Activated naive CD4-positive, alpha-beta T cell treated with anti-CD3 and anti-CD28 coated beads, Interleukin-2, amount 50 U/mL, for 72 hours (primary cell): ENCODE measurements at regions not wholly inside any gene's neighbourhood (a gene's known extent, or its start where the extent isn't known, plus 50 kb on each side); places are given as distances from the start of the nearest gene placed in this dataset.

ENCODE experiments used
- ATAC-seq, 2 donors: fragments of 150-1000 bp; cut with Tn5 transposase; 2 replicates each; pipeline ENCODE4 v1.10.0; 2021; ENCODE audit warnings: mild to moderate bottlenecking in 2 of 2, moderate library complexity in 2 of 2
- DNase-seq, 2 donors: peaks; one replicate each; pipeline ENCODE4 v3.0.0; 2021 to 2022; ENCODE audit warnings: low spot score in 2 of 2
- H3K27ac Mint-ChIP-seq, 2 donors: one replicate each; pipeline ENCODE4 v1.8.0; 2022; ENCODE audit warnings: mild to moderate bottlenecking in 2 of 2, mixed read lengths in 2 of 2
- H3K36me3 Mint-ChIP-seq, 2 donors: one replicate each; pipeline ENCODE4 v1.8.0; 2022; ENCODE audit warnings: mixed read lengths in 2 of 2
- H3K9me3 Mint-ChIP-seq, 2 donors: one replicate each; pipeline ENCODE4 v1.8.0; 2022; ENCODE audit warnings: mixed read lengths in 2 of 2

DNA sequence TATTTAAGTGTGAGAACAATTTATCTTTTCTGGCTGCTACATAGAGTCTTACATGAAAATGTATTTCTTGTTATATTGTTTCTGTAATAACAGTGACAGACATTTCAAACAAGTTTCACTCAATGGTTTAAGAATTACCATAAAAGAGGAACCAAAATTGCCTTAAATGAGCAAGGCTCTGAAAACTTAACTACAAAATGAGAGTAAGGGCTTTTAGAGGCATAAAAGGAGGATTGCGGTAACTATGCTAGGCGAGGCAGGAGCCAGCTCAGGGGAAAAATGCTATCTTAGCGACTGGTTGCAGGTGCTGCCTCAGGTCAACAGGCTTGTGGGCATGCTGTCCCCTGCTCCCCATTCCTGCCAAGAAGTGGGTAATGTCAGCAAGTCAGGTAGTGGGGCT lies 81.7 kb upstream of the MSI2 start:
- DNase-seq (no peak), ATAC-seq (no peak)
- Mint-ChIP-seq H3K36me3 (no peaks in the 10 kb centered on the region), H3K9me3 (no peaks in the 10 kb centered on the region), H3K27ac (no peak overlapping the region)

GRCh38 chr17:57178839-57179238 lies 77.5 kb upstream of the MSI2 start:
- peak; percentile 50 to 79 for ATAC-seq
- no peaks in the 10 kb centered on the region for H3K36me3 Mint-ChIP-seq
- no peak for DNase-seq
- no peak overlapping the region for H3K27ac Mint-ChIP-seq
- H3K9me3 Mint-ChIP-seq, result no peaks in the 10 kb centered on the region

- Mint-ChIP-seq H3K27ac (no peak overlapping the region), H3K36me3 (no peaks in the 10 kb centered on the region), H3K9me3 (no peaks in the 10 kb centered on the region)
- no peak for ATAC-seq
- DNase-seq, result no peak
Measured at GRCh38 chr17:57182621-57183020, 73.7 kb upstream of the MSI2 start.

- no peak overlapping the region for H3K27ac Mint-ChIP-seq
- ATAC-seq (no peak), DNase-seq (no peak)
- H3K36me3 Mint-ChIP-seq, result no peaks in the 10 kb centered on the region
- no peaks in the 10 kb centered on the region for H3K9me3 Mint-ChIP-seq
Measured at GRCh38 chr17:57186226-57187019, 69.9 kb upstream of the MSI2 start.

DNA sequence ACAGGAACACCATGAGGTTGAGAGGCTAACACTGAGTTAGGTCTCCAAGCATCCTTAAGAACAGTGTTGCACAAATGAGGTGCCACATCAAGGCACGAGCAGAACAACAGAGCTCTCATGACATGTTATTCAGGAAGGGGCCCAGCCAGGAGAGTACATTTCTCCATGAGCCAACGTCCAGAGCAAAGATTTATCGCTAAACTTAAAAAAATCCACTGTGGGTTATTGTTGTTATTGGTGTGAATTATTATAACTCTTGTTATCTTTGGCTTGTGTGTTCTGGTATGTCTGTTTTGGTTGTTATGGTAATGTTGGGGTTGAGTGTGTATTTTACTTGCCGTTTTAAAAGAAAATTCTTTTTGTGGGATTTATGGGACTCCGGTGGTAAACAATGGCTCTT lies 68.9 kb upstream of the MSI2 start:
- DNase-seq (no peak), ATAC-seq (no peak)
- Mint-ChIP-seq H3K27ac (no peak overlapping the region), H3K9me3 (no peaks in the 10 kb centered on the region), H3K36me3 (no peaks in the 10 kb centered on the region)

GRCh38 chr17:57195785-57196460 lies 60.4 kb upstream of the MSI2 start:
- ATAC-seq, result peak; percentile 95 to 99

DNA sequence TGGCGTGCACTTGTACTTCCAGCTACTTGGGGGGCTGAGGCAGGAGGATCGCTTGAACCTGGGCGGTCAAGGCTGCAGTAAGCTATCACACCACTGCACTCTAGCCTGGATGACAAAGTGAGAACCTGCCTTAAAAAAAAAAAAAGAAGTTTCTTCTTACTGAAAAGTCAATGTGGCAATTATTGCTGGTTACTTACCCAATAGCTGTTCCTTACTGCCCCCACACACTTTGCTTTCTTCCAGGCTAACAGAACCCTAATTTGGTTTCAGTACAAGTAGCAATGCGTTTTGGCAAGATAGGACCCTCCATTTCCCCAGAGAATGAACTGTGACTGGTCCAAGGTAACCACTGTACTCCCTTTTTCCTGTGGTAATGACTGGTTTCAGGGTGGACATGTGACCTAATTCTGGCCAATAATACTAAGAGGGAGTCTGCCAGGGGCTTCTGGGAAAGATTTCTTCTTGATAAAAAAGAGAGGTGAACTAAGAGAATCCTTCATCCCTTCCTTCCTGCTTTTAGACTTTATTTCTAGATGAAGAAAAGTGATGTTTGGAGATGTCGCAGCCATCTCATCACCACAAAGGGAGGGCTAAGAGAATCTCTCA lies 58.8 kb upstream of the MSI2 start:
- Mint-ChIP-seq H3K27ac (no peak overlapping the region), H3K9me3 (peaks cover 5 to 7% of the 10 kb centered on the region in 2 donors), H3K36me3 (peaks cover 0 to 6% of the 10 kb centered on the region in 2 donors)
- ATAC-seq, result no peak
- no peak for DNase-seq

More at GRCh38 chr17:57195785-57196460, 60.4 kb upstream of the MSI2 start:
- no peak for DNase-seq
- Mint-ChIP-seq H3K9me3 (peaks cover 5 to 7% of the 10 kb centered on the region in 2 donors), H3K27ac (peak overlapping the region in 1 of 2 donors; percentile 37), H3K36me3 (peaks cover 0 to 6% of the 10 kb centered on the region in 2 donors)

DNA sequence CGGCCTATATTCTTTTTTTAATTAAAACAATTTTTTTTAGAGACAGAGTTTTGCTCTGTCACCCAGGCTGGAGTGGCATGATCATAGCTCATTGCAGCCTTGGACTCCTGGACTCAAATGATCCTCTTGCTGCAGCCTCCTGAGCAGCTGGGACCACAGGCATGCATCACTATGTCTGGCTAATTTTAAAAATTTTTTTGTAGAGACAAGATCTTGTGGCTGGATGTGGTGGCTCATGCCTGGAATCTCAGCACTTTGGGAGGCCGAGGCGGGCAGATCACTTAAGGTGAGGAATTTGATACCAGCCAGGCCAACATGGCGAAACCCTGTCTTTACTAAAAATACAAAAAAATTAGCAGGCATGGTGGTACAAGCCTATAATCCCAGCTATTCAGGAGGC lies 54.8 kb upstream of the MSI2 start:
- H3K9me3 Mint-ChIP-seq, result no peaks in the 10 kb centered on the region

GRCh38 chr17:57203040-57203439 lies 53.3 kb upstream of the MSI2 start:
- Mint-ChIP-seq H3K36me3 (peaks cover 0 to 3% of the 10 kb centered on the region in 2 donors), H3K9me3 (peaks cover 0 to 2% of the 10 kb centered on the region in 2 donors)
- ATAC-seq, result no peak

More for the DNA sequence above, 54.8 kb upstream of the MSI2 start:
- Mint-ChIP-seq H3K36me3 (no peaks in the 10 kb centered on the region), H3K27ac (peak overlapping the region in 1 of 2 donors; percentile 22)
- no peak for DNase-seq
- ATAC-seq, result no peak

More at GRCh38 chr17:57203040-57203439, 53.3 kb upstream of the MSI2 start:
- no peak for DNase-seq
- H3K27ac Mint-ChIP-seq, result no peak overlapping the region
